HFFc6 (cell line): ENCODE measurements at regions not wholly inside any gene's neighbourhood (a gene's known extent, or its start where the extent isn't known, plus 50 kb on each side); places are given as distances from the start of the nearest gene placed in this dataset.
"Not testable (repeated sequence)": the region's sequence is repeated elsewhere in the genome, so short reads cannot be mapped to it uniquely, and the experiment has no call there.

Experiments
- DNase-seq: peaks from one replicate; pipeline ENCODE4 v3.0.0-alpha.2; 2018
- H3K27ac Mint-ChIP-seq: 2 replicates; pipeline ENCODE4 v1.8.0; 2020; ENCODE audit warnings: mild to moderate bottlenecking, mixed read lengths
- H3K27me3 Mint-ChIP-seq: 2 replicates; pipeline ENCODE4 v1.8.0; 2021; ENCODE audit warnings: mild to moderate bottlenecking, moderate library complexity, mixed read lengths; ENCODE audit not compliant: insufficient read depth
- H3K36me3 Mint-ChIP-seq: 2 replicates; pipeline ENCODE4 v1.8.0; 2021; ENCODE audit warnings: low read depth, mixed read lengths
- H3K4me1 Mint-ChIP-seq: 2 replicates; pipeline ENCODE4 v1.8.0; 2020; ENCODE audit warnings: low read depth, mixed read lengths
- H3K4me3 Mint-ChIP-seq: 2 replicates; pipeline ENCODE4 v1.8.0; 2020; ENCODE audit warnings: mild to moderate bottlenecking, moderate library complexity, mixed read lengths
- H3K9me3 Mint-ChIP-seq: 2 replicates; pipeline ENCODE4 v1.8.0; 2020; ENCODE audit warnings: mild to moderate bottlenecking, mixed read lengths
- TF ChIP-seq, protein P1 (sequence below): fragments of 200-600 bp; sonication (generic); IDR thresholded peaks from 2 replicates; pipeline ENCODE4 v1.5.0; 2021; ENCODE audit warnings: antibody characterized with exemption, mild to moderate bottlenecking

DNA sequence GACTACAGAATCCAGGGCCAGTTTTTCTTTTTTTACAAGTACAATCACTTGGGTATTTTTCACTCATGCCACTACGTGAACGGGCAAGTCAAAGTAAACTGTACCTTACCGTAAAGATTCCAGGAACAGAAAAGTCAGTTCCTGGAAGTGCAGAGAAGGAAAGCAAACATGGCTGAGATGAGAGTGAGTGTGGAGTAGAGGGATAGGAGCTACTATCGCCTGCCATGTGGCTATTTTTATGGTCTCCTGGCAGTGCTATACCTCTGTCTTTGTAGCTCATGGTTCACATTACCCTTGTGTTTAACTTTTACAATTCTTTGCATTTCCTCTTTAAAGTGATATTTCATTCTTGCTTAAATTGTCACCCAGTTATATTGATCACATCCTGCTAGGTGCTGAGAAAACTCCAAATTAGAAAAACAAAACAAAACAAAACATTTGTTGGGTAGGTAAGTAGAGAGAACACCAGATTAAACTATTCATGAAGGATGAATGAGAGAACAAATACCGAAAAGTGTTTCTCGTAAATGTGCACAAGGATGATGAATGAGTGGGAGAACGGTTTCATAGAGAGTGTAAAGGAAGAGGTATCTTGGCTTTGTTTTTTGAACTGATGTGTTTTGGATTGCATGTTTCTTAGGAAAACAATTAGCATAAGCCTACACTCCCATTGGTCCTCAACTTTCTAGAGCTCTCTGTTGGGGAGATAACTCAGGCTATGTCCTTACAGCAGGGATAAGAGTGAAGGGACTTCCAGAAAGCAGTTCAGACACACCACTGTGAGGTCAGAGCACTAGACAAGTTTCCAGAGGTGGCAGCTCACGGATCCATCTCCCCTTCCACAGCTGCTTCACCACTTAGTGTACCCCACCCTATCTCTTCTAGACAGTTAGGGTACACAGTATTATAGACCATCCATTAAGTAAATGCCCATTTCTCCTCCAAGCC is 163.7 kb downstream of the IPO8 start:
- Mint-ChIP-seq H3K27me3 (peaks cover 3% of the 10 kb centered on the region), H3K9me3 (no peaks in the 10 kb centered on the region), H3K27ac (no peak overlapping the region), H3K36me3 (no peaks in the 10 kb centered on the region), H3K4me3 (no peak overlapping the region; the same call in 1 of the 2 replicates), H3K4me1 (peaks cover 21% of the 10 kb centered on the region)
- TF ChIP-seq, protein P1, sequence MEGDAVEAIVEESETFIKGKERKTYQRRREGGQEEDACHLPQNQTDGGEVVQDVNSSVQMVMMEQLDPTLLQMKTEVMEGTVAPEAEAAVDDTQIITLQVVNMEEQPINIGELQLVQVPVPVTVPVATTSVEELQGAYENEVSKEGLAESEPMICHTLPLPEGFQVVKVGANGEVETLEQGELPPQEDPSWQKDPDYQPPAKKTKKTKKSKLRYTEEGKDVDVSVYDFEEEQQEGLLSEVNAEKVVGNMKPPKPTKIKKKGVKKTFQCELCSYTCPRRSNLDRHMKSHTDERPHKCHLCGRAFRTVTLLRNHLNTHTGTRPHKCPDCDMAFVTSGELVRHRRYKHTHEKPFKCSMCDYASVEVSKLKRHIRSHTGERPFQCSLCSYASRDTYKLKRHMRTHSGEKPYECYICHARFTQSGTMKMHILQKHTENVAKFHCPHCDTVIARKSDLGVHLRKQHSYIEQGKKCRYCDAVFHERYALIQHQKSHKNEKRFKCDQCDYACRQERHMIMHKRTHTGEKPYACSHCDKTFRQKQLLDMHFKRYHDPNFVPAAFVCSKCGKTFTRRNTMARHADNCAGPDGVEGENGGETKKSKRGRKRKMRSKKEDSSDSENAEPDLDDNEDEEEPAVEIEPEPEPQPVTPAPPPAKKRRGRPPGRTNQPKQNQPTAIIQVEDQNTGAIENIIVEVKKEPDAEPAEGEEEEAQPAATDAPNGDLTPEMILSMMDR = no peak
- no peak for DNase-seq

DNA sequence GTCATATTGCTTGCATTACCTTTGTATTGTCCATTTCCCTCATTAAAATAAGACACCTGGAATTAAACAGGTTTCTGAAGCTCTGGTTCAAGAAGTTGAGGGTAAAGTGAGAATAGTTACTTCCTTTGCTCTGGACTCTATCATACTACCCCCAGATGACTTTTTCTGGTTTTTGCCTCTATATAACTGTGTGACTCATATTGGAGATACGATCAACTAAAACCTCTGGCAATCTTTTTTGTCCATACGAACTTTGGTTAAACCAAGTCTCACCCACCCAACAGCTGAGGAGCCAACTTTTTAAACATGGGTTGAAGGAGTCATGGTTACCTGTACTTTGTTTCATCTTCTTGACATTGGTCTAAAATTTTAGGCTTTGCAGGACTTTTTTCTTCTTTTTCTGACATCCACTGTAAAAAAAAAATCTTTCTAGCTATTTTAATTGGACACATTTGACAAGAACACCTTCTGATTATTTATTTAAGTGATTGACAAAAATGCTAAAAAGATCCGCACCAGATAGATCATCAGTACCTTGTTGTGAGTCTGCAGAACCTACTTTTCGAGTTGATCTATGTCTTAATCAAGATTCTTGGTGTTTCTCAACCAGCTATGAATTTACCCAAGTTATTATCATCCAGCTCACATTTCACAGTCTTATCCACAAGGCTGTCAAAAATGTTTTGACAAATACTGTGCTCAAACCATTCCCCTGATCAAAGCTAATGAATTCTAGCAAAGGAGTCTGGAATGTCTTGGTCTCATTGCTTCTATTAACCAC is 166.0 kb downstream of the IPO8 start:
- TF ChIP-seq, protein P1 = no peak
- DNase-seq = peak; percentile 0
- Mint-ChIP-seq H3K36me3 (no peaks in the 10 kb centered on the region), H3K27me3 (peaks cover 2% of the 10 kb centered on the region; the same call in 1 of the 2 replicates), H3K9me3 (no peaks in the 10 kb centered on the region), H3K27ac (no peak overlapping the region), H3K4me1 (peaks cover 21% of the 10 kb centered on the region), H3K4me3 (no peak overlapping the region)

DNA sequence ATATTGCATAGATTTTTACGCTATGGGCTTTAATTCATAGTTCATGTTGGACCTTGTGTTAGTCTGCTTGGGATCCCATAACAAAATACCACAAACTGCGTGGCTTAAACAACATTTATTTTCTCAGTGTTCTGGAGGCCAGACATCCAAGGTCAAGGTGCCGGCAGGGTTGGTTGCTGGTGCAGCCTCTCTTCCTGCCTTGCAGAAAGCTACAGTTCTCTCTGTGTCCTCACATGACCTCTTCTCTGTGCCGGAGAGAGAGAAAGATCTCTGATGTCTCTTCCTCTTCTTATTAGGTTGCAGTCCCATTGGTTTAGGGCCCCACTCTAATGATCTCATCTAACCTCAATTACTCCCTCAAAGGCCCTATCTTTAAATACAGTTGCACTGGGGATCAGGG is 170.5 kb downstream of the IPO8 start:
- Mint-ChIP-seq H3K27ac (no peak overlapping the region), H3K9me3 (no peaks in the 10 kb centered on the region), H3K4me3 (no peak overlapping the region), H3K27me3 (peaks cover 2% of the 10 kb centered on the region; the same call in 1 of the 2 replicates), H3K4me1 (peaks cover 5% of the 10 kb centered on the region; the same call in 1 of the 2 replicates), H3K36me3 (no peaks in the 10 kb centered on the region)
- no peak for DNase-seq
- TF ChIP-seq, protein P1 = no peak

DNA sequence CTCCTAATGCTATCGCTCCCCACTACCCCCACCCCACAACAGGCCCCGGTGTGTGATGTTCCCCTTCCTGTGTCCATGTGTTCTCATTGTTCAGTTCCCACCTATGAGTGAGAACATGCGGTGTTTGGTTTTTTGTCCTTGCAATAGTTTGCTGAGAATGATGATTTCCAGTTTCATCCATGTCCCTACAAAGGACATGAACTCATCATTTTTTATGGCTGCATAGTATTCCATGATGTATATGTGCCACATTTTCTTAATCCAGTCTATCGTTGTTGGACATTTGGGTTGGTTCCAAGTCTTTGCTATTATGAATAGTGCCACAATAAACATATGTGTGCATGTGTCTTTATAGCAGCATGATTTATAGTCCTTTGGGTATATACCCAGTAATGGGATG is 175.4 kb downstream of the IPO8 start:
- not testable (repeated sequence) for H3K27me3 Mint-ChIP-seq, H3K36me3 Mint-ChIP-seq, H3K4me1 Mint-ChIP-seq, H3K27ac Mint-ChIP-seq, H3K9me3 Mint-ChIP-seq, H3K4me3 Mint-ChIP-seq, DNase-seq

- no peak for DNase-seq
- Mint-ChIP-seq H3K4me1 (no peaks in the 10 kb centered on the region), H3K36me3 (no peaks in the 10 kb centered on the region), H3K27ac (no peak overlapping the region), H3K27me3 (no peaks in the 10 kb centered on the region), H3K9me3 (no peaks in the 10 kb centered on the region), H3K4me3 (no peak overlapping the region)
- TF ChIP-seq, protein P1 = no peak
Measured at GRCh38 chr12:30519535-30519934, 176.1 kb downstream of the IPO8 start.

- Mint-ChIP-seq H3K36me3 (no peaks in the 10 kb centered on the region), H3K9me3 (no peaks in the 10 kb centered on the region), H3K27ac (no peak overlapping the region), H3K27me3 (no peaks in the 10 kb centered on the region), H3K4me3 (no peak overlapping the region), H3K4me1 (no peaks in the 10 kb centered on the region)
- DNase-seq = no peak
- TF ChIP-seq, protein P1 = no peak
Measured at GRCh38 chr12:30517320-30517719, 178.3 kb downstream of the IPO8 start.
